Heart right ventricle (tissue), 16 donors: ENCODE measurements at regions not wholly inside any gene's neighbourhood (a gene's known extent, or its start where the extent isn't known, plus 50 kb on each side); places are given as distances from the start of the nearest gene placed in this dataset.

Source experiments
- ATAC-seq, 8 donors: fragments of 200-7000 bp; cut with Tn5 transposase; one replicate each; pipeline ENCODE4 v1.9.1; 2020; ENCODE audit warnings: mild to moderate bottlenecking in 8 of 8, moderate library complexity in 8 of 8, moderate number of reproducible peaks in 1 of 8
- DNase-seq, 2 donors: peaks; one replicate each; pipeline ENCODE4 v3.0.0-alpha.2; 2020
- H3K27ac ChIP-seq, 10 donors: fragments of 200-600 bp; sonication (generic) in 2 of 10; one replicate each; pipeline versions ENCODE4 v1.5.0 to v1.8.0; 2020 to 2022; ENCODE audit warnings: mild to moderate bottlenecking in 3 of 10
- H3K27me3 ChIP-seq, 7 donors: fragments of 200-600 bp; one replicate each; pipeline ENCODE4 v1.8.0; 2021 to 2022; ENCODE audit warnings: mild to moderate bottlenecking in 2 of 7
- H3K36me3 ChIP-seq, 9 donors: fragments of 200-600 bp; sonication (generic) in 1 of 9; one replicate each; pipeline versions ENCODE4 v1.5.0 to v1.8.0; 2020 to 2022; ENCODE audit warnings: mild to moderate bottlenecking in 2 of 9
- H3K4me1 ChIP-seq, 9 donors: fragments of 200-600 bp; sonication (generic) in 1 of 9; one replicate each; pipeline versions ENCODE4 v1.5.0 to v1.8.0; 2020 to 2022; ENCODE audit warnings: mild to moderate bottlenecking in 4 of 9
- H3K4me3 ChIP-seq, 10 donors: fragments of 200-600 bp; sonication (generic) in 2 of 10; one replicate each; pipeline versions ENCODE4 v1.5.0 to v1.8.0; 2020 to 2022; ENCODE audit warnings: mild to moderate bottlenecking in 7 of 10, moderate library complexity in 2 of 10
- H3K9me3 ChIP-seq, 11 donors: fragments of 200-600 bp in 10 of 11; sonication (generic) in 2 of 11; one replicate each; pipeline versions ENCODE4 v1.5.0 to v1.8.0; 2013 to 2022; ENCODE audit warnings: mild to moderate bottlenecking in 2 of 11, control low read depth in 1 of 11, moderate library complexity in 1 of 11
- WGBS, 2 donors: extraction: QIAGEN DNeasy Blood & Tissue Kit; methylation state at CpG; one replicate each; pipeline ENCODE4 v1.1.7; 2013; ENCODE audit warnings: inconsistent platforms in 1 of 2; 5-methylcytosine and 5-hydroxymethylcytosine counted together
- intact Hi-C, 10 donors: fragments of 100-400 bp; cut with DNase I; formaldehyde crosslinking; loops; one replicate each; pipeline versions ENCODE4 v1.11.1 to v1.14.2; 2022
- TF ChIP-seq, protein P1 (sequence below), 9 donors: fragments of 200-600 bp; sonication (generic) in 2 of 9; IDR thresholded peaks; one replicate each; pipeline versions ENCODE4 v1.5.0 to v1.8.0; 2021 to 2022; ENCODE audit warnings: antibody characterized with exemption in 9 of 9, mild to moderate bottlenecking in 5 of 9, moderate library complexity in 1 of 9
- donor health status: Arrhythmogenic right ventricular cardiomyopathy.
- donor health status: ischemic (EF 13 %, LVEDD 7.1; RV severe dilation, severe dysfunction).
- donor health status: healthy with polysubstance abuse.
- donor health status: DM: no; HTN: yes; CAD: no.
- donor health status: DM: no; HTN: no; CAD: no.
- donor health status: ischemic (EF 25% LVEDD 6.9; RV normal size, moderate dysfunction).
- donor health status: ischemic (EF 25% LVEDD 5.7; RV mildly dilated, moderate dysfunction).
- donor health status: healthy.
- donor health status: DM: yes; HTN: yes; CAD: no.
- donor health status: Ischemic cardiomyopathy.
- donor health status: ischemic (EF 35%, LVEDD 5.7; RV mildly dilated, moderate dysfunction).
- donor health status: nonischemic (EF 11% LVEDD 7.7; RV severe dilation, severe dysfunction).
- donor health status: DM: yes; HTN: yes; CAD: no.
- donor health status: PGD.
- donor health status: ischemic (EF 29% LVEDD 5.4; RV normal size, mild dysfunction).
- donor health status: nonischemic (EF 23%, LVEDD 6.1; RV moderate dilation, normal function).

DNA sequence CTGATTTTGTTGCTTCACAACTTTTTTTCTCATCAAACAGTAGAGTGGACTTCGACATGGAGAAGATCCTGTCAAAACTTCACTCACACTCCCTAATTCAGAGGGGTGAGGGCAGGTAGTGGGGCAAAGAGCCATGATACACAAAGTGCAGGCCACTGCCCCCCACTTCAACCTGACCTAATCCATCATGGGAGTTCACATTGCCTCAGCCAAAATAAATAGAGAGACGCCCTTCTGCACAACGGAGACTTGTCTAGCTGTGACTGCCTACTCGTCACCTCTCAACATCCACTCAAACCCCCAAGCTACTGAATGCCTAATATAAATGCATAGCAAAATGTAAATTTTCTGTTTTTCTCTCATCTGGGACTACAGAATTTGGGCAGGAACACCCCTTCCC, 213.2 kb downstream of the PMP22 start:
- peaks cover 0 to 14% (median 0%) of the 10 kb centered on the region in 11 donors for H3K9me3 ChIP-seq
- peaks cover 0 to 9% (median 0%) of the 10 kb centered on the region in 7 donors for H3K27me3 ChIP-seq
- H3K27ac ChIP-seq, result no peak overlapping the region
- intact Hi-C loops, result no loop called here
- H3K4me3 ChIP-seq, result no peak overlapping the region
- TF ChIP-seq, protein P1, sequence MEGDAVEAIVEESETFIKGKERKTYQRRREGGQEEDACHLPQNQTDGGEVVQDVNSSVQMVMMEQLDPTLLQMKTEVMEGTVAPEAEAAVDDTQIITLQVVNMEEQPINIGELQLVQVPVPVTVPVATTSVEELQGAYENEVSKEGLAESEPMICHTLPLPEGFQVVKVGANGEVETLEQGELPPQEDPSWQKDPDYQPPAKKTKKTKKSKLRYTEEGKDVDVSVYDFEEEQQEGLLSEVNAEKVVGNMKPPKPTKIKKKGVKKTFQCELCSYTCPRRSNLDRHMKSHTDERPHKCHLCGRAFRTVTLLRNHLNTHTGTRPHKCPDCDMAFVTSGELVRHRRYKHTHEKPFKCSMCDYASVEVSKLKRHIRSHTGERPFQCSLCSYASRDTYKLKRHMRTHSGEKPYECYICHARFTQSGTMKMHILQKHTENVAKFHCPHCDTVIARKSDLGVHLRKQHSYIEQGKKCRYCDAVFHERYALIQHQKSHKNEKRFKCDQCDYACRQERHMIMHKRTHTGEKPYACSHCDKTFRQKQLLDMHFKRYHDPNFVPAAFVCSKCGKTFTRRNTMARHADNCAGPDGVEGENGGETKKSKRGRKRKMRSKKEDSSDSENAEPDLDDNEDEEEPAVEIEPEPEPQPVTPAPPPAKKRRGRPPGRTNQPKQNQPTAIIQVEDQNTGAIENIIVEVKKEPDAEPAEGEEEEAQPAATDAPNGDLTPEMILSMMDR (IDR thresholded peaks at IDR 0.05), result no peak
- no peaks in the 10 kb centered on the region for H3K36me3 ChIP-seq
- H3K4me1 ChIP-seq, result no peaks in the 10 kb centered on the region
- DNase-seq, result no peak
- ATAC-seq, result no peak
- 43 to 54% methylated on average over 4 of the region's 4 CpGs for WGBS, 2 donors

DNA sequence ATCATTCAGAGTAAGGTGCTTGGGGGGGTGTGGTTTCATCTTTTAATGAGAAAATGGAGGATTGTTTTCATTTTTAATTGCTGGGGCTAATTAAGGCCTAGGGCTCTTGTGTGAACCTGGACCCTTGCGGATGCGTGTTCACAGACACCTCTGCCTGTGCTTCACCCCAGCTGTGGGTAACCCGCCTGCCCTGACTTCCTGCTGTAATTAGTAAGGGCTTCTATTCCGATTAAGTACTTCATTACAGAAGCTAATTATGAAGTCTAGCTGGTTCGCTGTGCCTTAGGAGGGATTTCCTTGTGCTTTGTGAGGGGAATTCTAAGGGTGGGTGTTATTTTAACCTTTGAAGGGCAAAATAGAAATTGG, 215.3 kb downstream of the PMP22 start:
- H3K4me1 ChIP-seq, result no peaks in the 10 kb centered on the region
- H3K9me3 ChIP-seq, result peaks cover 0 to 7% (median 0%) of the 10 kb centered on the region in 11 donors
- ATAC-seq, result no peak
- H3K36me3 ChIP-seq, result no peaks in the 10 kb centered on the region
- H3K27ac ChIP-seq, result no peak overlapping the region
- peaks cover 0 to 9% (median 0%) of the 10 kb centered on the region in 7 donors for H3K27me3 ChIP-seq
- intact Hi-C loops, result no loop called here
- H3K4me3 ChIP-seq, result no peak overlapping the region
- WGBS, 2 donors, result 81 to 88% methylated on average over 5 of the region's 5 CpGs
- no peak for DNase-seq
- TF ChIP-seq, protein P1 (IDR thresholded peaks at IDR 0.05), result no peak

DNA sequence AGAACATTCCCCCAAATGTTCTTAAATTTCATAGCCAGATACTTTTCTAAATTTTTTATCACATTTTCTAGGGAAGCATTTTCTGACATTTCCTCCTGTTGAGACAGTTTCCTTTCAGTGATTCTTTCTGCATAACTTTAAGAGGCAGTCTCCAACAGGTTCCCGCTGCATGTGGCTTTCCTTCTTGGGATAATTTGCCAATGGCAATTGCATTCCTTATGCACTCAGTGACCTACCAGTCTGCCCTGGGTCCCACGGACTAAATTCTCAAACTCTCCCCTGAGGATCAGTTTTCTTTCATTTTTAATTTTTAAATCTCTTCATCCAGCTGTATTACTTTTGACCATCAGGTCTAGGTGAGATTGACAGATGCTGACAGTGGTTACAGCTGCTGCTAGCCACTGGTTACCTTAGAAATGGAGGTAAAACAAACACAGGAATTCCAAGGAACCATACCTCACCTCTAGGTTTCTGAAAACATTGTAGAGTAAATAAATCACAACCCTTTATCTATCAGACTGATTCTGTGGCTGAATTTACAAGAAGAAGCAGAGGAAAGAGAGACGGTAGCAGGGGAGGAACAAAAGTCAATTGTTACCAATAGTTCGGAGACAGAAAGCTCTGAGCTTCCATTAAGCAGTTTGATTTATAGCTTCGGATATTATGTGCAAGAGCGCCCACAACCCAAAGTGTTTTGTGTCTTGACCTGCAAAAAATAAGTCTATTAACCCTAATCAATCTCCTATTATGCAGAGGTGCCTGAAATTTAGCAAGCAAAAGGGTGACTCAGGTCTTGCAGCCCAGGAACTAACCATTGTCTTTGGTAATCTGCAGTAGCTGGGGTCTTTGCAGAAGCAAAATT, 216.0 kb downstream of the PMP22 start:
- no peaks in the 10 kb centered on the region for H3K4me1 ChIP-seq
- TF ChIP-seq, protein P1 (IDR thresholded peaks at IDR 0.05), result no peak
- H3K9me3 ChIP-seq, result peaks cover 0 to under 1% (median 0%) of the 10 kb centered on the region in 11 donors
- DNase-seq (no peak), ATAC-seq (no peak)
- H3K4me3 ChIP-seq, result no peak overlapping the region
- H3K36me3 ChIP-seq, result no peaks in the 10 kb centered on the region
- intact Hi-C loops, result no loop called here
- H3K27ac ChIP-seq, result no peak overlapping the region
- WGBS, 2 donors, result 48 to 61% methylated on average over 6 of the region's 6 CpGs
- H3K27me3 ChIP-seq, result peaks cover 0 to 9% (median 0%) of the 10 kb centered on the region in 7 donors

DNA sequence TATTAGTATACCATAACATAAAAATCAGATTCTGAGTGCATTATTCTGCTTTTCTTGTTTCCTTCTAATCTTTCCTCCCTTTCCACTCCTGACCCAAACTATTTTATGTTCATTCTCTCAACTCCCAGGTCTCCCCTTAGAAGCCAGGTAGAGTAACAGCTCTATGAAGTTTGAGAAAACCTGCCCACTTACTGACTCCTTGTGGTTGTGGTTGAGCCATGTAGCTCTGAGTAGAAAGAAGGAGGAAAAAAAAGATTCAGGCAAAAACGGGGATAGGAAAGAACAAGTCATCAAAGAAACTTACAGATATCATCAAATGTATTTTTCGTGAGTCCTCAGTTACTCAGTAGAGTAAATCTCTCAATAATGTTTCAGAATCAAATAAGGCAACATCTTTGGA, 216.7 kb downstream of the PMP22 start:
- no peaks in the 10 kb centered on the region for H3K36me3 ChIP-seq
- no peaks in the 10 kb centered on the region for H3K4me1 ChIP-seq
- DNase-seq (no peak), ATAC-seq (no peak)
- intact Hi-C loops, result no loop called here
- WGBS, 2 donors, result 48 to 56% methylated on average over 2 of the region's 2 CpGs
- no peaks in the 10 kb centered on the region for H3K9me3 ChIP-seq
- TF ChIP-seq, protein P1 (IDR thresholded peaks at IDR 0.05), result no peak
- peaks cover 0 to 9% (median 0%) of the 10 kb centered on the region in 7 donors for H3K27me3 ChIP-seq
- no peak overlapping the region for H3K27ac ChIP-seq
- H3K4me3 ChIP-seq, result no peak overlapping the region
